ENCODE measurements at regions not wholly inside any gene's neighbourhood (a gene's known extent, or its start where the extent isn't known, plus 50 kb on each side); places are given as distances from the start of the nearest gene placed in this dataset.

DNA sequence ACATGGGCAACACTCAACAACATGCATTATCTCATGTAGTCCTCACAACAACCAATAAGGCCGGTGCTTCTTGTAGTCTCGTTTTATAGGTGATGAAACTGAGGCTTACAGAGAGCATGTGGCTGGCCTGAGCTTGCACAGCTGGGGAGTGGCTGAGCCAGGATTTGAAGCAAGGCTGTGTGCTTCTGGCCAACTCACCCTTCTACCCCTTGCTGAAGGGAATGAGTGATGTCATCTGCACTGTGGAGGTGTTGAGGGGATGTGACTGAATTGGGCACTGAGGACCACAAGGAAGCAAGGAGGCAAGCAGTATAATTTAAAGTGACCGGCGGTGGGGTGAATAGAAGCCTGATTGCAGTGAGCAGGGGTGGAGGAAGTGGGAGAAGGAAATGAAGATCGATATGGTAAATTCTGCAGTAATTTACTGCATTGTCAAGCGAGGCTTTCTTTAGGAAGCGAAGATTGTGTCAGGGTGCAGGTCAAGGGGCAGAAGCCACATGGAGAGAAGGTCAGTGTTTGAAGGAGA is 62.3 kb downstream of the MINAR1 start:
- Histone ChIP-seq H4K20me1 (ENCODE audit: control insufficient read depth, insufficient read depth, insufficient read length) (no peaks in the 10 kb centered on the region), H3K23me2 (ENCODE audit: insufficient read length, low read depth, low read length, poor library complexity, severe bottlenecking) (no peaks in the 10 kb centered on the region), H4K8ac (replicated peaks; ENCODE audit: insufficient read length, low read depth, low read length) (no peak overlapping the region), H3K4ac (ENCODE audit: low read depth, low read length) (no peak overlapping the region), H2BK120ac (ENCODE audit: low read depth, low read length, poor library complexity, severe bottlenecking) (no peak overlapping the region), H3K23ac (ENCODE audit: insufficient read length, low read depth, low read length) (no peak overlapping the region), H3K27ac (ENCODE audit: insufficient read length, low read depth, low read length) (no peak overlapping the region), H3K56ac (ENCODE audit: insufficient read length, low read depth, low read length) (no peak overlapping the region), H3K27me3 (ENCODE audit: insufficient read depth, low read length) (no peaks in the 10 kb centered on the region), H3K9ac (ENCODE audit: extremely low read depth, insufficient read length, low read length) (no peak overlapping the region), H4K5ac (ENCODE audit: insufficient read length, low read depth, low read length) (no peak overlapping the region), H2BK15ac (ENCODE audit: low read depth, low read length) (no peak overlapping the region), H2BK12ac (ENCODE audit: insufficient read length, low read depth, low read length) (no peak overlapping the region), H2AFZ (ENCODE audit: low read length) (no peak overlapping the region), H3K79me2 (ENCODE audit: insufficient read depth, low read length) (no peaks in the 10 kb centered on the region), H2AK5ac (ENCODE audit: insufficient read length, low read length) (no peak overlapping the region), H3K4me1 (ENCODE audit: insufficient read depth, low read length) (peaks cover 10% of the 10 kb centered on the region; the same call in 1 of the 2 replicates), H4K91ac (ENCODE audit: insufficient read length, low read depth, low read length) (no peak overlapping the region), H3K14ac (ENCODE audit: insufficient read depth, low read length) (no peak overlapping the region), H2BK5ac (ENCODE audit: insufficient read length, low read length) (no peak overlapping the region), H3K18ac (ENCODE audit: insufficient read length, low read depth, low read length) (no peak overlapping the region), H2BK20ac (ENCODE audit: low read depth, low read length, poor library complexity, severe bottlenecking) (no peak overlapping the region), H3K9me3 (ENCODE audit: control insufficient read depth, low read depth, low read length) (no peaks in the 10 kb centered on the region), H3T11ph (ENCODE audit: low read length) (no peak overlapping the region), H3K79me1 (ENCODE audit: insufficient read depth, low read depth, low read length, poor library complexity, severe bottlenecking) (no peaks in the 10 kb centered on the region), H3K4me2 (ENCODE audit: insufficient read depth, insufficient read length, low read length) (no peak overlapping the region)
- Mint-ChIP-seq H3K27ac (peak overlapping the region in 2 of 3 experiments; percentile 3 to 31; a peak in 1 of 7 replicates), H3K4me1 (peaks cover 11 to 14% of the 10 kb centered on the region in 2 experiments), H3K9me3 (peaks cover 0 to 8% of the 10 kb centered on the region in 2 experiments; a peak in 2 of 5 replicates), H3K36me3 (ENCODE audit: insufficient read depth in 1 of 3, low read depth in 3 of 3) (peaks cover 0 to 6% (median 0%) of the 10 kb centered on the region in 3 experiments; a peak in 2 of 7 replicates), H3K27me3 (ENCODE audit: low read depth) (no peaks in the 10 kb centered on the region; the same call in none of the 2 replicates), H3K4me3 (no peak overlapping the region)
- no peak for DNase-seq
- WGBS (ENCODE audit: extremely low coverage, insufficient read length, low lambda C conversion rate) = no CpG with 5 or more reads among the region's 7 CpGs
- TF ChIP-seq, protein P1, sequence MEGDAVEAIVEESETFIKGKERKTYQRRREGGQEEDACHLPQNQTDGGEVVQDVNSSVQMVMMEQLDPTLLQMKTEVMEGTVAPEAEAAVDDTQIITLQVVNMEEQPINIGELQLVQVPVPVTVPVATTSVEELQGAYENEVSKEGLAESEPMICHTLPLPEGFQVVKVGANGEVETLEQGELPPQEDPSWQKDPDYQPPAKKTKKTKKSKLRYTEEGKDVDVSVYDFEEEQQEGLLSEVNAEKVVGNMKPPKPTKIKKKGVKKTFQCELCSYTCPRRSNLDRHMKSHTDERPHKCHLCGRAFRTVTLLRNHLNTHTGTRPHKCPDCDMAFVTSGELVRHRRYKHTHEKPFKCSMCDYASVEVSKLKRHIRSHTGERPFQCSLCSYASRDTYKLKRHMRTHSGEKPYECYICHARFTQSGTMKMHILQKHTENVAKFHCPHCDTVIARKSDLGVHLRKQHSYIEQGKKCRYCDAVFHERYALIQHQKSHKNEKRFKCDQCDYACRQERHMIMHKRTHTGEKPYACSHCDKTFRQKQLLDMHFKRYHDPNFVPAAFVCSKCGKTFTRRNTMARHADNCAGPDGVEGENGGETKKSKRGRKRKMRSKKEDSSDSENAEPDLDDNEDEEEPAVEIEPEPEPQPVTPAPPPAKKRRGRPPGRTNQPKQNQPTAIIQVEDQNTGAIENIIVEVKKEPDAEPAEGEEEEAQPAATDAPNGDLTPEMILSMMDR (conservative IDR thresholded peaks at IDR 0.05) = no peak
